ENCODE measurements at regions not wholly inside any gene's neighbourhood (a gene's known extent, or its start where the extent isn't known, plus 50 kb on each side); places are given as distances from the start of the nearest gene placed in this dataset.

- TF ChIP-seq EZH2 (IDR thresholded peaks at IDR 0.05) (no peak), POLR2AphosphoS5 (IDR thresholded peaks at IDR 0.05; ENCODE audit: borderline replicate concordance, low read depth, low read length) (no peak), FOXP2 (optimal IDR thresholded peaks at IDR 0.05; ENCODE audit: control extremely low read depth, extremely low read length, insufficient read depth) (no peak)
These were observed 198.3 kb upstream of the RNPC3 start for GRCh38 chr1:103327054-103327719.
